B cell (primary cell): ENCODE measurements at regions not wholly inside any gene's neighbourhood (a gene's known extent, or its start where the extent isn't known, plus 50 kb on each side); places are given as distances from the start of the nearest gene placed in this dataset.

Source experiments
- ATAC-seq: fragments of 200-7000 bp; cut with Tn5 transposase; one replicate; pipeline ENCODE4 v1.10.0; 2021; ENCODE audit warnings: low read depth, mild to moderate bottlenecking, moderate number of reproducible peaks, moderate library complexity
- CTCF ChIA-PET: fragments of 350-600 bp; sonication (Branson Sonifier 250); formaldehyde crosslinking; loops from one replicate; lab custom pipeline; 2021; ENCODE audit warnings: antibody characterized with exemption, inconsistent platforms; lab: Charles Lee
- POLR2A ChIA-PET: fragments of 350-600 bp; sonication (Branson Sonifier 250); formaldehyde crosslinking; loops from one replicate; lab custom pipeline; 2021; ENCODE audit warnings: antibody characterized with exemption; lab: Charles Lee
- DNase-seq: peaks from one replicate; pipeline ENCODE4 v3.0.0; 2013
- H2AFZ ChIP-seq: 2 replicates; pipeline ENCODE4 v1.6.1; 2012; ENCODE audit warnings: mild to moderate bottlenecking, low read depth, low read length; ENCODE audit not compliant: insufficient read depth, poor library complexity, severe bottlenecking
- H3K27ac ChIP-seq, 2 donors: 1 replicate in 1 of 2; 2 replicates in 1 of 2; pipeline ENCODE4 v1.5.1; 2012 to 2013; ENCODE audit warnings: low read length in 2 of 2, mild to moderate bottlenecking in 2 of 2, moderate library complexity in 1 of 2
- H3K27me3 ChIP-seq, 4 experiments: fragments of 200-600 bp in 1 of 4; sonication (generic) in 1 of 4; replicated peaks in 1 of 4; 1 replicate in 2 of 4; 2 replicates in 2 of 4; pipeline versions ENCODE4 v1.6.1 to v1.7.0; 2013 to 2016; ENCODE audit warnings: low read length in 3 of 4, mild to moderate bottlenecking in 2 of 4, mixed read lengths in 1 of 4, moderate library complexity in 1 of 4; ENCODE audit not compliant: insufficient read depth in 4 of 4, control insufficient read depth in 3 of 4; ENCODE audit errors: control extremely low read depth in 1 of 4
- H3K36me3 ChIP-seq, 2 experiments: replicated peaks in 1 of 2; 1 replicate in 1 of 2; 2 replicates in 1 of 2; pipeline versions ENCODE4 v1.6.1 to v1.7.1; 2013; ENCODE audit warnings: low read length in 1 of 2; ENCODE audit not compliant: insufficient read depth in 2 of 2, control insufficient read depth in 1 of 2; ENCODE audit errors: control extremely low read depth in 1 of 2, extremely low read depth in 1 of 2
- H3K4me1 ChIP-seq, 2 donors: fragments of 200-600 bp in 1 of 2; sonication (generic) in 1 of 2; 1 replicate in 1 of 2; 2 replicates in 1 of 2; pipeline versions ENCODE4 v1.5.1 to v1.6.1; 2013 to 2017; ENCODE audit warnings: low read length in 2 of 2; ENCODE audit not compliant: control insufficient read depth in 2 of 2, insufficient read depth in 2 of 2
- H3K4me2 ChIP-seq: replicated peaks from 2 replicates; pipeline ENCODE3; 2012; ENCODE audit warnings: mild to moderate bottlenecking, low read depth, low read length; ENCODE audit not compliant: poor library complexity, severe bottlenecking
- H3K4me3 ChIP-seq, 5 experiments: fragments of 200-600 bp in 1 of 5; sonication (generic) in 1 of 5; 1 replicate in 3 of 5; 2 replicates in 2 of 5; pipeline versions ENCODE4 v1.5.1 to v1.7.0; 2011 to 2016; ENCODE audit warnings: low read length in 4 of 5, mild to moderate bottlenecking in 4 of 5, low read depth in 2 of 5, control low read depth in 1 of 5, moderate library complexity in 1 of 5; ENCODE audit not compliant: insufficient read depth in 1 of 5; ENCODE audit errors: control extremely low read depth in 1 of 5, extremely low read depth in 1 of 5
- H3K79me2 ChIP-seq: fragments of 200-600 bp; sonication (generic); one replicate; pipeline ENCODE4 v1.6.0; 2016; ENCODE audit warnings: low read length; ENCODE audit not compliant: control insufficient read depth, insufficient read depth
- H3K9ac ChIP-seq: fragments of 200-600 bp; sonication (generic); 2 replicates; pipeline ENCODE4 v1.6.1; 2017; ENCODE audit warnings: mild to moderate bottlenecking, low read length, moderate library complexity
- H3K9me3 ChIP-seq, 3 donors: one replicate each; pipeline versions ENCODE4 v1.6.1 to v1.7.1; 2013; ENCODE audit warnings: low read length in 2 of 3; ENCODE audit not compliant: control insufficient read depth in 2 of 3, insufficient read depth in 1 of 3; ENCODE audit errors: control extremely low read depth in 1 of 3
- H4K20me1 ChIP-seq: 2 replicates; pipeline ENCODE4 v1.6.0; 2012; ENCODE audit warnings: mild to moderate bottlenecking, low read length; ENCODE audit not compliant: insufficient read depth, control insufficient read depth, poor library complexity, severe bottlenecking
- H3K27ac Mint-ChIP-seq: one replicate; pipeline ENCODE4 v1.8.0; 2021; ENCODE audit warnings: mixed read lengths
- H3K27me3 Mint-ChIP-seq: one replicate; pipeline ENCODE4 v1.8.0; 2021; ENCODE audit warnings: mixed read lengths
- H3K4me1 Mint-ChIP-seq: one replicate; pipeline ENCODE4 v1.8.0; 2021; ENCODE audit warnings: mixed read lengths
- H3K4me3 Mint-ChIP-seq: one replicate; pipeline ENCODE4 v1.8.0; 2021; ENCODE audit warnings: mixed read lengths
- H3K9me3 Mint-ChIP-seq: one replicate; pipeline ENCODE4 v1.8.0; 2022; ENCODE audit warnings: mixed read lengths; ENCODE audit not compliant: insufficient read depth
- EZH2 ChIP-seq: IDR thresholded peaks from 2 replicates; pipeline ENCODE4 v1.6.1; 2012; ENCODE audit warnings: borderline replicate concordance, low read depth, mild to moderate bottlenecking, moderate library complexity, low read length; ENCODE audit not compliant: insufficient read depth, poor library complexity, severe bottlenecking
- WGBS: methylation state at CpG from one replicate; pipeline ENCODE4 v1.1.5; 2013; ENCODE audit warnings: missing lambda C conversion rate; ENCODE audit not compliant: insufficient coverage; 5-methylcytosine and 5-hydroxymethylcytosine counted together
- intact Hi-C: fragments of 100-400 bp; cut with micrococcal nuclease; formaldehyde crosslinking; loops from one replicate; pipeline ENCODE4 v1.10.0; 2022
- TF ChIP-seq, protein P1 (sequence below): fragments of 200-600 bp; IDR thresholded peaks from one replicate; pipeline ENCODE4 v1.8.0; 2022; ENCODE audit warnings: antibody characterized with exemption, mild to moderate bottlenecking

- POLR2A ChIA-PET: no interaction called here
- H3K36me3 ChIP-seq: no peaks in the 10 kb centered on the region
- intact Hi-C loops: no loop called here
- H3K9me3 Mint-ChIP-seq: no peaks in the 10 kb centered on the region
- no peaks in the 10 kb centered on the region for H4K20me1 ChIP-seq
- DNase-seq: no peak
- H3K27me3 Mint-ChIP-seq: no peaks in the 10 kb centered on the region
- H3K4me2 ChIP-seq: no peak overlapping the region
- H3K27me3 ChIP-seq: no peaks in the 10 kb centered on the region
- H3K4me3 ChIP-seq: no peak overlapping the region
- H3K4me1 Mint-ChIP-seq: no peaks in the 10 kb centered on the region
- H3K9ac ChIP-seq: no peak overlapping the region
- no peak for ATAC-seq
- no peak overlapping the region for H3K27ac ChIP-seq
- 63% methylated on average over 3 of the region's 3 CpGs for WGBS
- no peaks in the 10 kb centered on the region for H3K9me3 ChIP-seq
- H3K4me1 ChIP-seq: no peaks in the 10 kb centered on the region
- H2AFZ ChIP-seq: no peak overlapping the region
- H3K4me3 Mint-ChIP-seq: no peak overlapping the region
- TF ChIP-seq EZH2: no peak
- TF ChIP-seq, protein P1, sequence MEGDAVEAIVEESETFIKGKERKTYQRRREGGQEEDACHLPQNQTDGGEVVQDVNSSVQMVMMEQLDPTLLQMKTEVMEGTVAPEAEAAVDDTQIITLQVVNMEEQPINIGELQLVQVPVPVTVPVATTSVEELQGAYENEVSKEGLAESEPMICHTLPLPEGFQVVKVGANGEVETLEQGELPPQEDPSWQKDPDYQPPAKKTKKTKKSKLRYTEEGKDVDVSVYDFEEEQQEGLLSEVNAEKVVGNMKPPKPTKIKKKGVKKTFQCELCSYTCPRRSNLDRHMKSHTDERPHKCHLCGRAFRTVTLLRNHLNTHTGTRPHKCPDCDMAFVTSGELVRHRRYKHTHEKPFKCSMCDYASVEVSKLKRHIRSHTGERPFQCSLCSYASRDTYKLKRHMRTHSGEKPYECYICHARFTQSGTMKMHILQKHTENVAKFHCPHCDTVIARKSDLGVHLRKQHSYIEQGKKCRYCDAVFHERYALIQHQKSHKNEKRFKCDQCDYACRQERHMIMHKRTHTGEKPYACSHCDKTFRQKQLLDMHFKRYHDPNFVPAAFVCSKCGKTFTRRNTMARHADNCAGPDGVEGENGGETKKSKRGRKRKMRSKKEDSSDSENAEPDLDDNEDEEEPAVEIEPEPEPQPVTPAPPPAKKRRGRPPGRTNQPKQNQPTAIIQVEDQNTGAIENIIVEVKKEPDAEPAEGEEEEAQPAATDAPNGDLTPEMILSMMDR: no peak
- CTCF ChIA-PET: no interaction called here
- no peak overlapping the region for H3K27ac Mint-ChIP-seq
- no peaks in the 10 kb centered on the region for H3K79me2 ChIP-seq
Observed at GRCh38 chr6:156308604-156309003, 468.6 kb upstream of the ARID1B start.

- WGBS: 100% methylated on average over 3 of the region's 3 CpGs
- no peak for DNase-seq
- ChIA-PET POLR2A (no interaction called here), CTCF (no interaction called here)
- Histone ChIP-seq H3K27ac (no peak overlapping the region), H3K9ac (no peak overlapping the region), H3K4me2 (no peak overlapping the region), H2AFZ (no peak overlapping the region), H3K9me3 (no peaks in the 10 kb centered on the region), H3K27me3 (no peaks in the 10 kb centered on the region), H3K4me3 (no peak overlapping the region), H4K20me1 (no peaks in the 10 kb centered on the region), H3K4me1 (no peaks in the 10 kb centered on the region), H3K79me2 (no peaks in the 10 kb centered on the region), H3K36me3 (no peaks in the 10 kb centered on the region)
- intact Hi-C loops: no loop called here
- TF ChIP-seq, protein P1: no peak
- TF ChIP-seq EZH2: no peak
- H3K4me1 Mint-ChIP-seq: no peaks in the 10 kb centered on the region
- no peak overlapping the region for H3K4me3 Mint-ChIP-seq
- no peak overlapping the region for H3K27ac Mint-ChIP-seq
- ATAC-seq: no peak
- H3K27me3 Mint-ChIP-seq: no peaks in the 10 kb centered on the region
- no peaks in the 10 kb centered on the region for H3K9me3 Mint-ChIP-seq
Observed at GRCh38 chr6:156306531-156306930, 470.6 kb upstream of the ARID1B start.
